Panc1 (cell line): ENCODE measurements at regions not wholly inside any gene's neighbourhood (a gene's known extent, or its start where the extent isn't known, plus 50 kb on each side); places are given as distances from the start of the nearest gene placed in this dataset.

Source experiments
- CTCF ChIP-seq: fragments of 450-650 bp; IDR thresholded peaks from 2 replicates; pipeline ENCODE4 v1.5.1; 2017; ENCODE audit warnings: mild to moderate bottlenecking
- POLR2AphosphoS5 ChIP-seq: IDR thresholded peaks from 2 replicates; pipeline ENCODE4 v1.6.1; 2012; ENCODE audit warnings: mild to moderate bottlenecking, low read depth, low read length, moderate library complexity
- REST ChIP-seq, 2 experiments: IDR thresholded peaks; 2 replicates each; pipeline ENCODE4 v1.6.1; 2011 to 2012; ENCODE audit warnings: low read depth in 2 of 2, control low read depth in 1 of 2, low read length in 1 of 2, mild to moderate bottlenecking in 1 of 2, moderate library complexity in 1 of 2; ENCODE audit not compliant: insufficient read depth in 1 of 2
- SIN3A ChIP-seq: IDR thresholded peaks from 2 replicates; pipeline ENCODE4 v1.6.1; 2012; ENCODE audit warnings: low read depth, mild to moderate bottlenecking, low read length, moderate library complexity, borderline replicate concordance; ENCODE audit not compliant: insufficient read depth
- TCF7L2 ChIP-seq: IDR thresholded peaks from 2 replicates; pipeline ENCODE4 v1.6.1; 2011; ENCODE audit warnings: mild to moderate bottlenecking, low read depth, low read length, inconsistent platforms

GRCh38 chr13:87952377-87952776, 281.2 kb downstream of the SLITRK5 start:
- TF ChIP-seq CTCF (no peak), REST (IDR thresholded peaks at IDR 0.05; ENCODE audit: insufficient read depth in 1 of 2, low read depth in 2 of 2, low read length in 1 of 2) (no peak), POLR2AphosphoS5 (no peak), TCF7L2 (no peak), SIN3A (no peak)
